ENCODE measurements at regions not wholly inside any gene's neighbourhood (a gene's known extent, or its start where the extent isn't known, plus 50 kb on each side); places are given as distances from the start of the nearest gene placed in this dataset.
A peak's percentile ranks its signal among the peaks of the same experiment; 100 is the strongest.

GRCh38 chr3:76099956-76100355 is 314.6 kb upstream of the ZNF717 start:
- TF ChIP-seq CTCF (IDR thresholded peaks at IDR 0.05), result no peak
- H3K27me3 ChIP-seq (replicated peaks; ENCODE audit: insufficient read depth), result no peaks in the 10 kb centered on the region

GRCh38 chr3:76107935-76108570 is 322.7 kb upstream of the ZNF717 start:
- Histone ChIP-seq H3K9me3 (no peaks in the 10 kb centered on the region), H3K27me3 (replicated peaks; ENCODE audit: insufficient read depth) (no peaks in the 10 kb centered on the region), H3K4me3 (no peak overlapping the region), H3K27ac (no peak overlapping the region), H3K36me3 (no peaks in the 10 kb centered on the region), H3K4me1 (ENCODE audit: control insufficient read depth in 1 of 2, low read depth in 2 of 2) (no peaks in the 10 kb centered on the region)
- DNase-seq (ENCODE audit: low spot score), result no peak
- peak; percentile 40 for TF ChIP-seq CTCF (IDR thresholded peaks at IDR 0.05)
- no peak for ATAC-seq (ENCODE audit: insufficient number of reproducible peaks, low FRiP score, low read depth)

More at GRCh38 chr3:76099956-76100355, 314.6 kb upstream of the ZNF717 start:
- Histone ChIP-seq H3K36me3 (no peaks in the 10 kb centered on the region), H3K9me3 (no peaks in the 10 kb centered on the region), H3K4me3 (no peak overlapping the region), H3K27ac (no peak overlapping the region), H3K4me1 (ENCODE audit: control insufficient read depth in 1 of 2, low read depth in 2 of 2) (no peaks in the 10 kb centered on the region)
- DNase-seq (ENCODE audit: low spot score) (no peak), ATAC-seq (ENCODE audit: insufficient number of reproducible peaks, low FRiP score, low read depth) (no peak)

- Histone ChIP-seq H3K9me3 (no peaks in the 10 kb centered on the region), H3K4me3 (no peak overlapping the region), H3K36me3 (no peaks in the 10 kb centered on the region), H3K27ac (no peak overlapping the region), H3K4me1 (ENCODE audit: control insufficient read depth in 1 of 2, low read depth in 2 of 2) (no peaks in the 10 kb centered on the region), H3K27me3 (replicated peaks; ENCODE audit: insufficient read depth) (no peaks in the 10 kb centered on the region)
- DNase-seq (ENCODE audit: low spot score) (no peak), ATAC-seq (ENCODE audit: insufficient number of reproducible peaks, low FRiP score, low read depth) (no peak)
- TF ChIP-seq CTCF (IDR thresholded peaks at IDR 0.05), result no peak
These were observed 326.5 kb upstream of the ZNF717 start for GRCh38 chr3:76111808-76112207.

- no peak overlapping the region for H3K4me3 ChIP-seq
- no peaks in the 10 kb centered on the region for H3K9me3 ChIP-seq
- H3K36me3 ChIP-seq, result no peaks in the 10 kb centered on the region
- no peak for ATAC-seq (ENCODE audit: insufficient number of reproducible peaks, low FRiP score, low read depth)
- H3K4me1 ChIP-seq (ENCODE audit: control insufficient read depth in 1 of 2, low read depth in 2 of 2), result no peaks in the 10 kb centered on the region
- TF ChIP-seq CTCF (IDR thresholded peaks at IDR 0.05), result no peak
- no peak for DNase-seq (ENCODE audit: low spot score)
- no peaks in the 10 kb centered on the region for H3K27me3 ChIP-seq (replicated peaks; ENCODE audit: insufficient read depth)
- H3K27ac ChIP-seq, result no peak overlapping the region
These were observed 336.7 kb upstream of the ZNF717 start for GRCh38 chr3:76122007-76122406.

GRCh38 chr3:76129441-76129840 is 344.1 kb upstream of the ZNF717 start:
- ATAC-seq (ENCODE audit: insufficient number of reproducible peaks, low FRiP score, low read depth) (no peak), DNase-seq (ENCODE audit: low spot score) (no peak)
- Histone ChIP-seq H3K36me3 (no peaks in the 10 kb centered on the region), H3K27ac (no peak overlapping the region), H3K4me3 (no peak overlapping the region), H3K27me3 (replicated peaks; ENCODE audit: insufficient read depth) (no peaks in the 10 kb centered on the region), H3K9me3 (no peaks in the 10 kb centered on the region), H3K4me1 (ENCODE audit: control insufficient read depth in 1 of 2, low read depth in 2 of 2) (no peaks in the 10 kb centered on the region)
- TF ChIP-seq CTCF (IDR thresholded peaks at IDR 0.05), result no peak

Data from thoracic aorta (tissue), 2 donors.